ENCODE measurements at regions not wholly inside any gene's neighbourhood (a gene's known extent, or its start where the extent isn't known, plus 50 kb on each side); places are given as distances from the start of the nearest gene placed in this dataset.

DNA sequence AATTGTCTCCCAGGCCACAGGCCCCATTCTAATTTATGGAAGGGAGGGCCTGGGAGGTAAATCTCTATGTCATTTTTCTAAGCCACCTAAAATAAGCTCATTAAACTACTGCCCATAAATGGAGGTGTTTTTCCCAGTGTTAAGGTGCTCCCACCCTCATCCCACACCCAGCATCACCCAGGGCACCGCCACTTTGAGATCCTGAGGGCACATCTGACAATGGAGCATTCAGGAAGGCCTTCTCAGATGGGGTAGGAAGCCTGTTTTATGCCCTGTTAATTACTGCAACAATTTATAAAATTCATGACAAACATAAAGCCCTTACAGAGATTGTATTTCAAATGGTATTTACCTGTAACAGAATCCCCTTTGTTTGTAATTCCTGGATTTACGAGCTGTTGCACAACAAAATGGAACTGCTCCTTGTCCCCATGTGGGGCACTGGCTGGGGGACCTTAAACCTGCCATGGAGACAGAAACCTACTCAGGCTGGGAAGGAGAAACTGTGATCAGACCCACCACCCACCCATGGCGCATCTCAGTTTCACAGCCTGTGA lies 319.5 kb upstream of the USP24 start:
- TF ChIP-seq POLR2A (IDR thresholded peaks at IDR 0.05; ENCODE audit: low read depth, low read length), result no peak
- no peak for TF ChIP-seq TAF1 (IDR thresholded peaks at IDR 0.05; ENCODE audit: borderline replicate concordance, low read depth, low read length)
- TF ChIP-seq POLR2AphosphoS5 (IDR thresholded peaks at IDR 0.05; ENCODE audit: low read depth, low read length), result no peak
